NCI-H1105 (cell line): ENCODE measurements at regions not wholly inside any gene's neighbourhood (a gene's known extent, or its start where the extent isn't known, plus 50 kb on each side); places are given as distances from the start of the nearest gene placed in this dataset.

Source experiments
- DNase-seq: peaks from one replicate; lab custom pipeline; 2025; lab: John Stamatoyannopoulos, UW

GRCh38 chrX:20519826-20520225 is 253.1 kb upstream of the RPS6KA3 start:
- no peak for DNase-seq

GRCh38 chrX:20519146-20519545 is 252.4 kb upstream of the RPS6KA3 start:
- no peak for DNase-seq

- no peak for DNase-seq
Observed at GRCh38 chrX:20517565-20517964, 250.9 kb upstream of the RPS6KA3 start.

GRCh38 chrX:20515841-20516461 is 249.2 kb upstream of the RPS6KA3 start:
- no peak for DNase-seq

- no peak for DNase-seq
Observed at GRCh38 chrX:20514358-20514757, 247.6 kb upstream of the RPS6KA3 start.

- no peak for DNase-seq
Observed at GRCh38 chrX:20513185-20513584, 246.5 kb upstream of the RPS6KA3 start.

- DNase-seq: no peak
Observed at GRCh38 chrX:20511792-20512191, 245.1 kb upstream of the RPS6KA3 start.

- DNase-seq: no peak
Observed at GRCh38 chrX:20507901-20508620, 241.4 kb upstream of the RPS6KA3 start.

GRCh38 chrX:20506739-20507138 is 240.0 kb upstream of the RPS6KA3 start:
- no peak for DNase-seq

- no peak for DNase-seq
Observed at GRCh38 chrX:20500949-20501348, 234.2 kb upstream of the RPS6KA3 start.

- DNase-seq: no peak
Observed at GRCh38 chrX:20500171-20500865, 233.6 kb upstream of the RPS6KA3 start.

GRCh38 chrX:20499763-20500162 is 233.1 kb upstream of the RPS6KA3 start:
- DNase-seq: no peak

- DNase-seq: no peak
Observed at GRCh38 chrX:20498851-20499635, 232.3 kb upstream of the RPS6KA3 start.

GRCh38 chrX:20495575-20495974 is 228.9 kb upstream of the RPS6KA3 start:
- DNase-seq: no peak

- no peak for DNase-seq
Observed at GRCh38 chrX:20488473-20488872, 221.8 kb upstream of the RPS6KA3 start.

GRCh38 chrX:20487227-20487626 is 220.5 kb upstream of the RPS6KA3 start:
- DNase-seq: no peak

GRCh38 chrX:20481632-20482031 is 214.9 kb upstream of the RPS6KA3 start:
- no peak for DNase-seq

- no peak for DNase-seq
Observed at GRCh38 chrX:20479896-20480295, 213.2 kb upstream of the RPS6KA3 start.

GRCh38 chrX:20479048-20479447 is 212.3 kb upstream of the RPS6KA3 start:
- DNase-seq: no peak

GRCh38 chrX:20477836-20478524 is 211.3 kb upstream of the RPS6KA3 start:
- peak; percentile 88 for DNase-seq

GRCh38 chrX:20477219-20477618 is 210.5 kb upstream of the RPS6KA3 start:
- DNase-seq: no peak
